K562 (cell line): ENCODE measurements at regions not wholly inside any gene's neighbourhood (a gene's known extent, or its start where the extent isn't known, plus 50 kb on each side); places are given as distances from the start of the nearest gene placed in this dataset.

Experiments
- ATAC-seq: fragments of 200-7000 bp; cut with Tn5 transposase; 3 replicates; pipeline ENCODE4 v1.9.1; 2020; ENCODE audit warnings: moderate library complexity
- BruUV-seq: library from RNA; stranded (reverse); fragments of 400-500 nt; replicated peaks from 2 replicates; lab custom pipeline; 2021; lab: Mats Ljungman, UMichigan
- CTCF ChIA-PET: fragments of 300-600 bp; formaldehyde crosslinking; extraction: SDS; loops from one replicate; lab custom pipeline; 2021; ENCODE audit warnings: low intra/inter-chr PET ratio; lab: Yijun Ruan, JAX
- POLR2A ChIA-PET: fragments of 300-600, 350-650 bp; sonication (Branson Sonifier 250); formaldehyde crosslinking; extraction: SDS; loops from one replicate; lab custom pipeline; 2021; ENCODE audit warnings: antibody characterized with exemption, inconsistent platforms; lab: Yijun Ruan, JAX
- DNase-seq, 4 experiments: peaks; one replicate each; pipeline versions ENCODE4 v3.0.0 to v3.0.0-alpha.2; 2011 to 2018; ENCODE audit warnings: low spot score in 3 of 4, mixed read lengths in 3 of 4; ENCODE audit errors: extremely low read depth in 1 of 4
- FAIRE-seq: peaks from 2 replicates; lab custom pipeline; 2011; peaks lifted over from hg19 to GRCh38; lab: Jason Lieb, UNC
- H2AFZ ChIP-seq: 2 replicates; pipeline ENCODE4 v1.6.0; 2011; ENCODE audit warnings: low read depth, low read length, control low read depth, inconsistent platforms
- H3K27ac ChIP-seq: fragments of 200-600 bp; 3 replicates; pipeline ENCODE4 v1.8.0; 2011; ENCODE audit warnings: low read depth, mild to moderate bottlenecking, control low read depth, inconsistent platforms, low read length, moderate library complexity, mixed read lengths; ENCODE audit errors: extremely low read depth
- H3K27me3 ChIP-seq, 2 experiments: fragments of 300-600 bp in 1 of 2; 2 replicates in 1 of 2; 3 replicates in 1 of 2; pipeline versions ENCODE4 v1.6.0 to v1.8.0; 2011; ENCODE audit warnings: inconsistent platforms in 2 of 2, low read length in 2 of 2, mild to moderate bottlenecking in 1 of 2, mixed read lengths in 1 of 2, moderate library complexity in 1 of 2; ENCODE audit not compliant: control insufficient read depth in 2 of 2, insufficient read depth in 2 of 2
- H3K36me3 ChIP-seq: fragments of 300-600 bp; 3 replicates; pipeline ENCODE4 v1.8.0; 2011; ENCODE audit warnings: mild to moderate bottlenecking, low read length, inconsistent platforms; ENCODE audit not compliant: control insufficient read depth, insufficient read depth
- H3K4me1 ChIP-seq, 2 experiments: fragments of 200-600 bp in 1 of 2; replicated peaks in 1 of 2; 2 replicates in 1 of 2; 3 replicates in 1 of 2; pipeline versions ENCODE4 v1.5.1 to v1.8.0; 2011; ENCODE audit warnings: inconsistent platforms in 2 of 2, low read length in 2 of 2, mild to moderate bottlenecking in 1 of 2, mixed read lengths in 1 of 2, moderate library complexity in 1 of 2; ENCODE audit not compliant: control insufficient read depth in 2 of 2, insufficient read depth in 2 of 2
- H3K4me2 ChIP-seq: 2 replicates; pipeline ENCODE4 v1.6.1; 2011; ENCODE audit warnings: low read length, control low read depth, inconsistent platforms, mixed read lengths; ENCODE audit not compliant: insufficient read depth
- H3K4me3 ChIP-seq: fragments of 200-600 bp; sonication (generic), shearing (Covaris generic); 2 replicates; pipeline ENCODE4 v1.5.1; 2016; ENCODE audit warnings: control low read depth, inconsistent platforms
- H3K79me2 ChIP-seq: fragments of 200-600 bp; 3 replicates; pipeline ENCODE4 v1.8.0; 2011; ENCODE audit warnings: low read length, inconsistent platforms; ENCODE audit not compliant: control insufficient read depth, insufficient read depth
- H3K9ac ChIP-seq, 2 experiments: 2 replicates each; pipeline versions ENCODE4 v1.6.0 to v1.6.1; 2011; ENCODE audit warnings: low read depth in 2 of 2, low read length in 2 of 2, control low read depth in 1 of 2, inconsistent platforms in 1 of 2, mild to moderate bottlenecking in 1 of 2, mixed read lengths in 1 of 2; ENCODE audit not compliant: insufficient read depth in 1 of 2
- H3K9me1 ChIP-seq: one replicate; pipeline ENCODE4 v1.6.0; 2011; ENCODE audit warnings: inconsistent platforms, mild to moderate bottlenecking, low read length, moderate library complexity; ENCODE audit not compliant: control insufficient read depth, insufficient read depth
- H3K9me3 ChIP-seq: replicated peaks from 2 replicates; pipeline ENCODE4 v1.5.1; 2011; ENCODE audit warnings: low read depth, low read length, inconsistent platforms; ENCODE audit not compliant: control insufficient read depth, insufficient read depth
- H4K20me1 ChIP-seq: replicated peaks from 2 replicates; pipeline ENCODE4 v1.6.1; 2011; ENCODE audit warnings: low read length, inconsistent platforms, mixed read lengths; ENCODE audit not compliant: control insufficient read depth, insufficient read depth
- ARID1B ChIP-seq: fragments of 450-650 bp; IDR thresholded peaks from 2 replicates; pipeline ENCODE4 v1.6.1; 2016; ENCODE audit warnings: antibody characterized with exemption, mild to moderate bottlenecking, inconsistent platforms
- BRF1 ChIP-seq: IDR thresholded peaks from 3 replicates; pipeline ENCODE4 v1.6.1; 2011; ENCODE audit warnings: borderline replicate concordance, mild to moderate bottlenecking; ENCODE audit not compliant: insufficient read length; ENCODE audit errors: extremely low read depth
- CEBPB ChIP-seq: fragments of 450-650 bp; IDR thresholded peaks from 2 replicates; pipeline ENCODE4 v1.6.1; 2016; ENCODE audit warnings: missing genetic modification characterization, missing compliant biosample characterization
- CEBPG ChIP-seq, 3 experiments: fragments of 200-800 bp in 1 of 3; sonication (Bioruptor generic) in 1 of 3; sonication (generic) in 1 of 3; formaldehyde crosslinking in 1 of 3; IDR thresholded peaks in 2 of 3; conservative IDR thresholded peaks in 1 of 3; 2 replicates each; pipeline versions ENCODE4 v1.6.1 to v1.8.0; 2016 to 2022; ENCODE audit warnings: missing compliant biosample characterization in 2 of 3, missing genetic modification characterization in 2 of 3, mild to moderate bottlenecking in 1 of 3, missing genetic modification reagents in 1 of 3
- FOS ChIP-seq: IDR thresholded peaks from 3 replicates; pipeline ENCODE4 v1.6.1; 2011; ENCODE audit not compliant: insufficient read length; ENCODE audit errors: extremely low read depth
- FOSL1 ChIP-seq: fragments of 200-800 bp; sonication (Bioruptor generic); conservative IDR thresholded peaks from 2 replicates; pipeline ENCODE4 v1.6.1; 2016; ENCODE audit warnings: missing genetic modification characterization, missing compliant biosample characterization
- THRB ChIP-seq: fragments of 450-650 bp; formaldehyde crosslinking; conservative IDR thresholded peaks from 2 replicates; pipeline ENCODE4 v1.4.0; 2022; ENCODE audit warnings: mild to moderate bottlenecking, missing genetic modification characterization
- WGBS: fragments of 100-300 bp; shearing (Covaris generic); methylation state at CpG from one replicate; pipeline ENCODE4 v1.1.6; 2016; ENCODE audit warnings: low coverage, mixed read lengths; ENCODE audit not compliant: insufficient coverage; ENCODE audit errors: missing lambda C conversion rate; 5-methylcytosine and 5-hydroxymethylcytosine counted together
- in situ Hi-C: fragments of 300-500 bp; cut with MboI; formaldehyde crosslinking; loops from 4 replicates; pipeline ENCODE4 v1.15.0; 2018; ENCODE audit warnings: inconsistent platforms, mixed read lengths
- intact Hi-C: fragments of 100-400 bp; cut with micrococcal nuclease; formaldehyde crosslinking; loops from 2 replicates; pipeline ENCODE4 v1.14.2; 2022

DNA sequence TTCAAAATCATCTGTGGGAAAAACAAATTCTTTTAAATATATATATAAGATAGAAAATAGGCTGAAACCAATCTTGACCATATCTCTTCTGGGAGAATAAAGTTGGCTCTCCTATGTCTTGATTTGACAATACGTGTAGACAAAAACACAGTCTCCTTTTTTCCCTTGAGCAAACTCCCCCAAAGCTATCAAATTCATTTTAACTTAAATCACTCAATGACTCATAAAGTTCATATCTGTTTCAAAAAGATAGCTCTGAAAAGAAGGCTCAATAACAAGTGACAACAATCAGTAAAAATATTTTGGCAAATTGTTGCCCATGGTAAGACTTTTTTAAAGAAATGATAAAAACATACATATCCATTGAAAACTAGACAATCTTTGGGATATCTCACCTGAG lies 236.0 kb upstream of the TENT5A start:
- ATAC-seq (no peak), DNase-seq (no peak), FAIRE-seq (no peak)
- Histone ChIP-seq H3K4me3 (no peak overlapping the region), H3K27ac (no peak overlapping the region), H3K9me3 (no peaks in the 10 kb centered on the region), H3K9me1 (no peaks in the 10 kb centered on the region), H3K4me2 (no peak overlapping the region), H3K27me3 (no peaks in the 10 kb centered on the region), H3K36me3 (no peaks in the 10 kb centered on the region), H3K79me2 (no peaks in the 10 kb centered on the region), H3K4me1 (no peaks in the 10 kb centered on the region), H3K9ac (no peak overlapping the region), H2AFZ (no peak overlapping the region), H4K20me1 (no peaks in the 10 kb centered on the region)
- 0% methylated on average over 1 of the region's 1 CpG for WGBS
- ChIA-PET CTCF (no interaction called here), POLR2A (interaction anchor here (0.7 kb wide), 1 partner anchor 48 kb away, joined by 3 read pairs; no protein-coding TSS in a partner anchor)
- TF ChIP-seq FOSL1 (peak; percentile 28; the same call in 1 of the 2 replicates), FOS (no peak), ARID1B (0 out of 2 replicates have a peak, but pooled peaks have one; percentile 19)
- BruUV-seq: no TSS peak
- intact Hi-C loops: no loop called here
- in situ Hi-C loops: no loop called here

DNA sequence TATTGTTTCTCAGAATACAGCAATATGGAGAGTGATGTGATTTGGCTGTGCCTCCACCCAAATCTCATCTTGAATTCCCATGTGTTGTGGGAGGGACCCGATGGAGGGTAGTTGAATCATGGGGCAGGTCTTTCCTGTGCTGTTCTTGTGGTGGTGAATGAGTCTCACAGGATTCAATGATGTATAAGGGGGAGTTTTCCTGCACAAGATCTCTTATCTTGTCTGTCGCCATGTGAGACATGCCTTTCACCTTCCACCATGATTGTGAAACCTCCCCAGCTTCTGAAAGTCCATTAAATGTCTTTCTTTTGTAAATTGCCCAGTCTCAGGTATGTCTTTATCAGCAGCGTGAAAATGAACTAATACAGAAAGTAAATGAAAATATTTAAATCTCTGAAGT lies 234.8 kb upstream of the TENT5A start:
- no peaks in the 10 kb centered on the region for H3K36me3 ChIP-seq
- H3K9me1 ChIP-seq: no peaks in the 10 kb centered on the region
- CTCF ChIA-PET: no interaction called here
- H3K4me3 ChIP-seq: no peak overlapping the region
- no TSS peak for BruUV-seq
- intact Hi-C loops (no loop called here), in situ Hi-C loops (no loop called here)
- no peaks in the 10 kb centered on the region for H3K4me1 ChIP-seq
- no peak overlapping the region for H3K27ac ChIP-seq
- 6% methylated on average over 3 of the region's 3 CpGs for WGBS
- ATAC-seq: no peak
- H3K27me3 ChIP-seq: no peaks in the 10 kb centered on the region
- no peak overlapping the region for H3K4me2 ChIP-seq
- H3K9ac ChIP-seq: no peak overlapping the region
- no peaks in the 10 kb centered on the region for H3K79me2 ChIP-seq
- no peak for FAIRE-seq
- H2AFZ ChIP-seq: no peak overlapping the region
- H4K20me1 ChIP-seq: no peaks in the 10 kb centered on the region
- DNase-seq: no peak
- H3K9me3 ChIP-seq: no peaks in the 10 kb centered on the region
- POLR2A ChIA-PET: no interaction called here
- TF ChIP-seq CEBPB (peak; percentile 55), THRB (CRISPR knock-in tag) (no peak), CEBPG (CRISPR knock-in tag; IDR thresholded peaks at IDR 0.05) (no peak), CEBPG (tag; conservative IDR thresholded peaks at IDR 0.05 in 1 of 2, IDR thresholded peaks at IDR 0.05 in 1 of 2) (0 out of 4 replicates have a peak, but pooled peaks of 1 of the 2 experiments have one; percentile 28), BRF1 (no peak)
